A549 (cell line): ENCODE measurements at regions not wholly inside any gene's neighbourhood (a gene's known extent, or its start where the extent isn't known, plus 50 kb on each side); places are given as distances from the start of the nearest gene placed in this dataset.

ENCODE experiments used
- CTCF ChIP-seq: fragments of >200 bp; sonication (Bioruptor Twin); formaldehyde crosslinking; IDR thresholded peaks from 3 replicates; pipeline ENCODE4 v1.5.1; 2016
- GATA3 ChIP-seq: IDR thresholded peaks from 2 replicates; pipeline ENCODE4 v1.6.1; 2012; ENCODE audit warnings: borderline replicate concordance
- HOXA7 ChIP-seq: fragments of 250-450 bp; sonication (Bioruptor Pico); IDR thresholded peaks from 2 replicates; pipeline ENCODE4 v1.5.0; 2020; ENCODE audit warnings: mild to moderate bottlenecking, moderate library complexity
- JUNB ChIP-seq: fragments of >200 bp; sonication (Bioruptor Twin); formaldehyde crosslinking; IDR thresholded peaks from 2 replicates; pipeline ENCODE4 v1.6.1; 2016
- KDM1A ChIP-seq: fragments of 200-600 bp; sonication (generic); IDR thresholded peaks from 2 replicates; pipeline ENCODE4 v1.6.1; 2016; ENCODE audit warnings: low read depth, mild to moderate bottlenecking
- MAX ChIP-seq: IDR thresholded peaks from 2 replicates; pipeline ENCODE4 v1.6.1; 2012
- POLR2A ChIP-seq: IDR thresholded peaks from 2 replicates; pipeline ENCODE4 v1.6.1; 2012; ENCODE audit warnings: mild to moderate bottlenecking, low read length
- RCOR1 ChIP-seq: fragments of 150-350 bp; IDR thresholded peaks from 2 replicates; pipeline ENCODE4 v1.6.1; 2014; ENCODE audit warnings: antibody characterized with exemption, low read length, low read depth
- REST ChIP-seq: fragments of 200-600 bp; sonication (generic); IDR thresholded peaks from 2 replicates; pipeline ENCODE4 v1.6.1; 2016; ENCODE audit warnings: antibody characterized with exemption, mild to moderate bottlenecking, moderate library complexity
- RNF2 ChIP-seq: fragments of 200-600 bp; sonication (generic); IDR thresholded peaks from 2 replicates; pipeline ENCODE4 v1.6.1; 2016; ENCODE audit warnings: low read depth, mild to moderate bottlenecking, antibody characterized with exemption, moderate library complexity, borderline replicate concordance
- TP53 ChIP-seq: fragments of 250-450 bp; sonication (Bioruptor Pico); IDR thresholded peaks from 2 replicates; pipeline ENCODE4 v1.5.0; 2021; ENCODE audit warnings: mild to moderate bottlenecking, moderate library complexity
- USF2 ChIP-seq: fragments of 450-650 bp; IDR thresholded peaks from 2 replicates; pipeline ENCODE4 v1.6.1; 2014; ENCODE audit warnings: antibody characterized with exemption

- TF ChIP-seq CTCF (no peak), MAX (no peak), JUNB (no peak), USF2 (no peak), GATA3 (no peak), KDM1A (no peak), POLR2A (no peak), HOXA7 (CRISPR knock-in tag) (no peak), RCOR1 (no peak), TP53 (no peak), REST (no peak), RNF2 (no peak)
Measured at GRCh38 chr6:11337306-11337705, 104.8 kb upstream of the NEDD9 start.
